HG03558 (cell line): ENCODE measurements at regions not wholly inside any gene's neighbourhood (a gene's known extent, or its start where the extent isn't known, plus 50 kb on each side); places are given as distances from the start of the nearest gene placed in this dataset.
A peak's percentile ranks its signal among the peaks of the same experiment; 100 is the strongest.

Source experiments
- ATAC-seq: cut with Tn5 transposase; IDR thresholded peaks from one replicate; pipeline ENCODE4 v1.9.1; 2021; ENCODE audit warnings: moderate number of reproducible peaks; ENCODE audit not compliant: unreplicated experiment; ENCODE audit errors: extremely low read depth

GRCh38 chr10:78555128-78555527 lies 513.6 kb upstream of the ZMIZ1 start:
- no peak for ATAC-seq

GRCh38 chr10:78556705-78557432 lies 511.9 kb upstream of the ZMIZ1 start:
- no peak for ATAC-seq

- ATAC-seq: no peak
Observed at GRCh38 chr10:78557433-78557925, 511.3 kb upstream of the ZMIZ1 start.

GRCh38 chr10:78559661-78560340 lies 509.0 kb upstream of the ZMIZ1 start:
- ATAC-seq: no peak

GRCh38 chr10:78560341-78560688 lies 508.5 kb upstream of the ZMIZ1 start:
- ATAC-seq: no peak

- ATAC-seq: no peak
Observed at GRCh38 chr10:78563314-78563713, 505.5 kb upstream of the ZMIZ1 start.

- ATAC-seq: no peak
Observed at GRCh38 chr10:78565841-78566240, 502.9 kb upstream of the ZMIZ1 start.

GRCh38 chr10:78566284-78567111 lies 502.3 kb upstream of the ZMIZ1 start:
- ATAC-seq: no peak

- no peak for ATAC-seq
Observed at GRCh38 chr10:78567680-78568455, 500.9 kb upstream of the ZMIZ1 start.

- ATAC-seq: no peak
Observed at GRCh38 chr10:78568620-78569019, 500.1 kb upstream of the ZMIZ1 start.

GRCh38 chr10:78570633-78571235 lies 498.0 kb upstream of the ZMIZ1 start:
- no peak for ATAC-seq

- ATAC-seq: no peak
Observed at GRCh38 chr10:78571286-78571685, 497.5 kb upstream of the ZMIZ1 start.

GRCh38 chr10:78571891-78572290 lies 496.9 kb upstream of the ZMIZ1 start:
- ATAC-seq: no peak

GRCh38 chr10:78572565-78572964 lies 496.2 kb upstream of the ZMIZ1 start:
- ATAC-seq: no peak

- ATAC-seq: no peak
Observed at GRCh38 chr10:78574547-78574946, 494.2 kb upstream of the ZMIZ1 start.

- ATAC-seq: no peak
Observed at GRCh38 chr10:78575400-78575799, 493.4 kb upstream of the ZMIZ1 start.

- ATAC-seq: no peak
Observed at GRCh38 chr10:78576276-78576675, 492.5 kb upstream of the ZMIZ1 start.

GRCh38 chr10:78577712-78578111 lies 491.1 kb upstream of the ZMIZ1 start:
- ATAC-seq: no peak

- ATAC-seq: peak; percentile 57
Observed at GRCh38 chr10:78578929-78579328, 489.8 kb upstream of the ZMIZ1 start.

GRCh38 chr10:78579576-78579975 lies 489.2 kb upstream of the ZMIZ1 start:
- ATAC-seq: no peak
